ENCODE measurements at regions not wholly inside any gene's neighbourhood (a gene's known extent, or its start where the extent isn't known, plus 50 kb on each side); places are given as distances from the start of the nearest gene placed in this dataset.

GRCh38 chr6:113329942-113330635, 527.1 kb upstream of the MARCKS start:
- no peak for DNase-seq (ENCODE audit: low read depth, low spot score)
- H3K4me3 ChIP-seq (ENCODE audit: low read depth, low read length): no peak overlapping the region
- in situ Hi-C loops (cut with HindIII; ENCODE audit: low sequenced_read_pairs): no loop called here
- no peak for TF ChIP-seq CTCF (IDR thresholded peaks at IDR 0.05; ENCODE audit: low read depth, low read length)

DNA sequence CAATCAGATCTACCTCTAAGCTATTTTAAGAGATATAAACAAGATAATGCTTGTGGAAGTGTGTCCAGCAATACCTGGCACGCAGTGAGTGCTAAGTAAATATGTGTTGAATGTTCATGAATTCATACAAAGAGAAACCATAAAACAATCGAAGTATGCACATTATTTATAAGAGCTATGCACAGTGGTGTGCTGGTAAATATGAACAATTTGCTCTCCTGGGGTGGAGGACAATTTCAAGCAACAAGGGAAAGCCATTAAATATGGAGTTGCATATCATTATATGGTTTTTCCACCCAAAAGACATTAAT, 526.6 kb upstream of the MARCKS start:
- H3K4me3 ChIP-seq (ENCODE audit: low read depth, low read length): no peak overlapping the region
- in situ Hi-C loops (cut with HindIII; ENCODE audit: low sequenced_read_pairs): no loop called here
- TF ChIP-seq CTCF (IDR thresholded peaks at IDR 0.05; ENCODE audit: low read depth, low read length): no peak
- DNase-seq (ENCODE audit: low read depth, low spot score): no peak

DNA sequence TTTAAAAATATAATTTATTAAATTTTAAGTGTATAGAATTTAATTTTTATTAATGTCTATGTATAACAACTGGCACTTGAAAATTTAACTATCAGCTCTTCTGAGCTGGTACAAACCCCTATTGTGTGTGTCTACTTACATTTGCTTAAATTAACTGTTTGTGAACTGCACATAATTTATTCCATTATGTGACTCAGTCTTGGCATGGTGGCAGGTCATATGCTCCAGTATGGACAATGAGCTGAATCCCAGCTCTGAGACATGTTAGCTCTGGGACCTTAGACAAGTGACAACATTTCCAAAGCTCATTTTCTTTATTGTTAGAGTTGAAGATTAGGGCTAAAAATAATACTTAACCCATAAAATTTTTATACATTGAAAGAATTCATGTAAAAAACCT, 526.1 kb upstream of the MARCKS start:
- TF ChIP-seq CTCF (IDR thresholded peaks at IDR 0.05; ENCODE audit: low read depth, low read length): no peak
- H3K4me3 ChIP-seq (ENCODE audit: low read depth, low read length): no peak overlapping the region
- in situ Hi-C loops (cut with HindIII; ENCODE audit: low sequenced_read_pairs): no loop called here
- no peak for DNase-seq (ENCODE audit: low read depth, low spot score)

GRCh38 chr6:113338644-113339043, 518.5 kb upstream of the MARCKS start:
- DNase-seq (ENCODE audit: low read depth, low spot score): no peak
- TF ChIP-seq CTCF (IDR thresholded peaks at IDR 0.05; ENCODE audit: low read depth, low read length): no peak
- in situ Hi-C loops (cut with HindIII; ENCODE audit: low sequenced_read_pairs): no loop called here
- no peak overlapping the region for H3K4me3 ChIP-seq (ENCODE audit: low read depth, low read length)

DNA sequence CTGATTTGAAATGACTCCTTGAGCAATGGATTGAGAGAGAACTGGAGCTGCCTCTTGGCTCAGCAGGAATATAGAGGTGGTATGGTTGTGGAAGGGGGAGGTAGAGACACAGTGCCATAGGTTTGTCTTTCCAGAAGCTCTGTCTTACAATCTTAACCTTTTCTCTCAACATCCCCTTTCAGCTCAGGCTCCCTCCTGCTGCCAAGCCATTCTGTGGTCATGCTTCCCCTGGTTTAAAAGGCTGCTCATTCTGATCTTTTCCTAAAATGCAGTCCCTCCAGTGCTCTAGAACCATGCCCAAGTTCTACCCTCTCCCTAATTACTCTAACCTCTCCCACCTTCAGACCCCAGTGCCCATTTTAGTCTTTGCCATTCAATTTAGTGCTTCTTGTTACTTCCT, 517.9 kb upstream of the MARCKS start:
- no peak overlapping the region for H3K4me3 ChIP-seq (ENCODE audit: low read depth, low read length)
- in situ Hi-C loops (cut with HindIII; ENCODE audit: low sequenced_read_pairs): no loop called here
- no peak for DNase-seq (ENCODE audit: low read depth, low spot score)
- TF ChIP-seq CTCF (IDR thresholded peaks at IDR 0.05; ENCODE audit: low read depth, low read length): no peak

DNA sequence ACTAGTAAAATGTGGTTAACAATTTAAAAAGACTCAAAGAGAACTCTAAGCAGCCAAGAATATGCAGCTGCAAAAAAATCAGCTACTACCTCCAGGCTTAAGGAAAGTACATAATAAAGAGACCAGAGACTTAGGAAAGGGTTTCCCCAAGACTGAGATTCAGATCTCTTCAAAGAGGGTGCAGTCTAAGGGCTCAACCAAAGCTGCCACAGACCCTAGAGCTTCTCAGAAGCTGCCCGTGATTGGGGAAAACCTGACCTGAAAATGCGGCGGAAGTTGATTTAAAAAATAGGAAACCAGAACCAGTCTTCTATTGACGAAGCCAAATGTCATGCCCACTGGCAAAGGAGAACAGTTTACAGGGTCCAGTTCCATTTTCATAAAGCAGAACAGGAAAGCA, 516.8 kb upstream of the MARCKS start:
- in situ Hi-C loops (cut with HindIII; ENCODE audit: low sequenced_read_pairs): no loop called here
- no peak overlapping the region for H3K4me3 ChIP-seq (ENCODE audit: low read depth, low read length)
- TF ChIP-seq CTCF (IDR thresholded peaks at IDR 0.05; ENCODE audit: low read depth, low read length): no peak
- DNase-seq (ENCODE audit: low read depth, low spot score): no peak

DNA sequence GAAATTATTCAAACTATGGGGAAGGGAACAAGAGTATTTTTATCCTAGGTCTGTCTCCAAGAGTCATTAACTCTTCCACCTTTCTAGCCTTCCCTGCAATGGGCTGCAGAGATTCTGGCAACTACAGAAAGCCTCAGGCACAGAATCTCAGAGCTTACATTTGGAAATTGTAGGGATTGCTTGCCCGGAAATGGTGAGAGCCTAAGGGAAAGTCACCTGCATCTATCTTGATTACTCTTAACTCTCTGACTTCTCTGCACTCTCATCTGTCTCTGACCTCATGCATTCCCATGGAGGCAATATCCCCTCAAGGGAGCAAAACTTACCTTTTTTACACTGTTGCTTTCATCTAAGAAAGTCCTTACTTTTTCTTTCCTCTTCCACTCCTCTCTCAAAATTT, 513.2 kb upstream of the MARCKS start:
- TF ChIP-seq CTCF (IDR thresholded peaks at IDR 0.05; ENCODE audit: low read depth, low read length): no peak
- in situ Hi-C loops (cut with HindIII; ENCODE audit: low sequenced_read_pairs): no loop called here
- no peak overlapping the region for H3K4me3 ChIP-seq (ENCODE audit: low read depth, low read length)
- DNase-seq (ENCODE audit: low read depth, low spot score): no peak

Data from astrocyte of the spinal cord (primary cell).